Posterior cingulate gyrus (tissue), 11 donors: ENCODE measurements at regions not wholly inside any gene's neighbourhood (a gene's known extent, or its start where the extent isn't known, plus 50 kb on each side); places are given as distances from the start of the nearest gene placed in this dataset.

Source experiments
- DNase-seq, 10 donors: peaks; one replicate each; pipeline versions ENCODE4 v3.0.0 to v3.0.0-alpha.2; 2020 to 2021; ENCODE audit warnings: mixed read lengths in 3 of 10
- intact Hi-C: fragments of 100-400 bp; cut with DNase I; formaldehyde crosslinking; loops from one replicate; pipeline ENCODE4 v1.15.1; 2023

DNA sequence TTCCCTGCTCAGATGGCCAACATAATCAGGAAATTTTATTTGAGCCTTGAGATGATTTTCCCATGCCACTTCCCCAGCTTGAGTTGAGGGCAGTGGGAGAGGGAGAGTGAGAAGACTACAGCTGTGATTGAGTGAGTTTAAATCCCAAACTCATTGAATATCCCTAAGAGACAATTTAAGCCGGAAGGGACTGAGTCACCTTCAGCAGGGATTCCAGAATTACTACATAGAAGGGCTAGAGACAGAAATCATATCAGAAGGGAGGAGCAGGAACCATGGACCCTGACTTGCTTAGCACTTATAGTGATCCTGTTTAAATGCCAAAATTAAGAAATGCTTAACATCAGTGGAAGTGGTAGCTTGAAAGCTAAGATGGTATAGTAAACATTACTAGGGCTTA is 312.2 kb upstream of the SLCO3A1 start:
- no peak for DNase-seq
- intact Hi-C loops = no loop called here

DNA sequence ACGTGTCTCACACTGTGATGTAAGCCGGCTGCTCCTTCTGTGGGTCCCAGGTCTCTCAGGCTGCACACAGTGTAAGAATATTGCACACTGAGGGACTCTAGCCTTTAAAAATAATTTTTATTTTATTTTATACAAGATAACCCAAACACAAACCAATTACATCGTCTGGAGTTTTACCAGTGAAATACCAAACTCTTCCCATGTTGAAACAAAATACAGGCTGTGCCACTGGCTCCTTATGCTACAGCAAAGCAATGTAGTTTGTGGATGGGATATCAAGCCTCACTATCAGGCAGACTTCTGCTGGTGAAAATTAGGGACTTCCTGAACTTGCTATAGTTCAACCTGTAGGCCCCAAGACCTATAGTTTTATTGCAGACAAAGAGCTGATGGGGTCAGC is 311.3 kb upstream of the SLCO3A1 start:
- intact Hi-C loops = no loop called here
- no peak for DNase-seq

DNA sequence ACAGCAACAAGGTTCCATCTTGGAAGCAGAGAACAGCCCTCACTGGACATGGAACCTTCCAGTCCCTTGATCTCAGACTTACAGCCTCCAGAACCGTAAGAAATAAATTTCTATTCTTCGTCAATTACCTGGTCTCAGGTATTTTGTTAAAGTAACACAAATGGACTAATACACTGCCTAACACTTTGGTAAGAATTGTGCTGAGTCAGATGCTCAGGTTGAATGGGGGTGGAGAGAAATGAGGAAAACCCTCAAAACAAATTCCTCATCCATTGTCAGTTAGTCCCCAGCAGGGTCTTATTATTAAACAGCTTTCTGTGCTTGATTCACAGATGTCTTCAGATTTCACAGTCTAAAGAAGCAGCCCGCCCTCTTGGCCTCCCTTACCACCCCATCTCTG is 306.2 kb upstream of the SLCO3A1 start:
- intact Hi-C loops = no loop called here

DNA sequence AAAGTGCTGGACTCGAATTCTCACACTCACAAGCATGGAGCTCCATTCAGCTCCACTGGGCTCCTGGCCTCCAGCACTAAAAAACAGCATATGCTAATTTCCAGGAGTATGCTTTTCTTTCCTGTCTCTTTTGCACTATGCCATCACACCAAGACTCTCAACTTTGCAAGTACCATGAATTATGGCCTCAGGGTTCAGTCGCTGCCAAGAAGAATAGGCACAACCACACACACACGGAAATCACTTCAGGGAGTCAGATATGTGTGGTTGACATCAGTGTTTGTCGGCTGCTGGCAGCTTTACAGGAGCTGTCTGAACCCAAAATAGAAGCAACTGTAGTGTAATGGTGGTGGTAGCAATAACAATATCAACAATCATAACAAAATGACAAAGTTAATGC is 305.0 kb upstream of the SLCO3A1 start:
- no peak for DNase-seq
- intact Hi-C loops = no loop called here

More for the DNA sequence above, 306.2 kb upstream of the SLCO3A1 start:
- DNase-seq = no peak

DNA sequence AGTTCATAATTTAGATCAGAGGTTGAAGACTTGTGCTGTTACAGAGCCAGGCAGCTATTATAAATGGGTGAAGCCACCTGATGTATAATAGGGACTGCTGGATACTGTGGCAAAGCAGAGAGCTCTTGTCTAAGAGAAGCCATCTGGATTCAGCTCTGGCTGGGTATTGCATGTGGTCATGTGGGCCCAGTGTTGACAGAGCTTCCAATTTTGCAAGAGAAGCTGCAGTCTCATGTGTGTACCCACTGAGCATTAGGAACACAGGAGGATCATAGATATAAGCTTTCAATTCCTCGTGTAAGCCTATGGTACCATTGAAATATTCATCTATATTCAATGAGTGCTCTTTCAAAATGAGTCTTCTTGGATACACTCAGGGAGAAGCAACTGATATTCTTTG is 303.9 kb upstream of the SLCO3A1 start:
- intact Hi-C loops = no loop called here
- DNase-seq = no peak

DNA sequence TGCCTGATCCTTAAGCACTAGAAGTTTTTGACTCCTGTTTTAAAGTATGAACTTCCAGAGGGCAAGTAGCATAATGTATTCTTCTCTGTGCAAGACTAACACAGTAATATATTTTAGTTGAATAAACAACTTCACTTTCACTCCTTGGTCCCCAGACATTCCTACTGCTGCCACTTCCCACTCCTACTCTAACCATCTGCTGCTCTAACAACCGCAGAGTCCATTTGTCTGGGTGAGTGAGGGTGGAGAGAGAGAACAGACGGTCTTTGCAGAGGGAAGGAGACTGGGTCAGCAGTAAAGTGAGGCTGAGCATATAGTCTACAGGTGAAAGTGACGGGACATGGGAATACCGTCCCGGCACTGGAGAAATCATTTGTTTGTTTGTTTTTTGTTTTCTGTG is 301.0 kb upstream of the SLCO3A1 start:
- peak in 2 of 10 donors; percentile 11 to 16 for DNase-seq

DNA sequence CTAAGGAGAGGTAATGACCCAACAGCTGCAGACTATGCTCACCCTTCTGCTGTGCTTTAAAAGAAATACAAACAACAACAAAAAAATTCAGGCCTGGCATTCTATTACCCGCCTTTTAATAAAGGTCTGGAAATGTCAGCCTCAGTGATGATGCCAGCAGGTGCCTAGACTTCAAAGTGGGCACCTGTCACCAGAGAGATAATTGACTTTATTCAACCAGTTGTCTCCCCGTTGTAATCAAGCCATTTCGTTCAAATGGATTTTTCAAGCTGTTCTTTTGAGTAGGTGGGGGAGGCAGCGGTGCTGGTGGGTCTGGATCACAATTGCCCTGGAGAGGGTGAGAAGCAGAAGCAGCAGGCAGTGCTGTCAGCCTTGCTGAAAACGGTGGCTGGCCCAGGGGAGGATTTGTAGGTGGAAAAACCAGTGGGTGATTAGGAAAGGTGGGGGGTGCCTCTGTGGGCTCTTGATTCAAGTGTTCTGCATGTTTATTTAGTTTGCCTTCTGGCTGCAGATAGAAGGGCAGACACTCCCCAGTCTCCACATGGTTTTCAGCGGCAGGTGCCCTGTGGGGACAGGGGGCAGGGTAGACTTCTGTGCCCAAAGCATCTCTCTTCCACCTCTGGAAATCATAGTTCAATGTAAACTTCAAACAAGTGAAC is 300.2 kb upstream of the SLCO3A1 start:
- intact Hi-C loops = no loop called here
- no peak for DNase-seq

More for the DNA sequence above, 301.0 kb upstream of the SLCO3A1 start:
- intact Hi-C loops = no loop called here

DNA sequence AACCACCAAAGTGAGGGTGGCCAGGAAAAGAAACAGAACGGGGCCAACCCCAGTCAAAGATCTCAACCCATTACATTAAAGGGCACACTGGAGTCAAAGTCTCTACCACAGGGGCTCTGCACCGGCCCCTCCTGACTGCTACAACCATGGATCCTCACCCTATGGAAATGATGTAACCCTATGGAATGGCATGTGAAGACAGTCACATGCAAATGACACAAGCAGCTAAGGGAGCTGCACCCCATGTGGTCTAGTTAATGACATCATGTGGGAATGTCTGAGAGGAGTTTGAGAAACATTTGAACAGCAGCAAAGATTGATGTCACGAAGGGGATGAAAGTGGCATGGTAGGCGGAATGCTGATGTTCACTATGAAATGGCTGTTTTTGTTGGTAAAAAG is 298.2 kb upstream of the SLCO3A1 start:
- intact Hi-C loops = no loop called here
- DNase-seq = no peak

DNA sequence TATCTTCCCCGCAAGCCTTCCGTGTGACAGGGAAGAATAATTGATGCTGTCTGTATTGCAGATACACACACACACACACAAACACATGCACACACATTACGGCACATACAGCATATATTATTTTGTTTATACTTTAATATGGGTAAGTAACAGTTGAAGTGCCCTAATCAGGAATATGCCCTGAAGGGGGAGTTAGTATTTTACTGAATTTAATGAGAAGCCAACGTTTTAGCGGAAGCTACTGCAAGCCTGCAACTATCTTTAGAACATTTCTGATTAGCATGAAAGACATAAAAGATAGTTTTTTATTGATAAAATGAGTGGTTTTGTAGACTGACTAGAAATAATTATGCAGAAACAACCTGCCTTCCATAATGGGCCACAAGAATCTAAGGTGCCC is 296.6 kb upstream of the SLCO3A1 start:
- DNase-seq = no peak
- intact Hi-C loops = no loop called here

DNA sequence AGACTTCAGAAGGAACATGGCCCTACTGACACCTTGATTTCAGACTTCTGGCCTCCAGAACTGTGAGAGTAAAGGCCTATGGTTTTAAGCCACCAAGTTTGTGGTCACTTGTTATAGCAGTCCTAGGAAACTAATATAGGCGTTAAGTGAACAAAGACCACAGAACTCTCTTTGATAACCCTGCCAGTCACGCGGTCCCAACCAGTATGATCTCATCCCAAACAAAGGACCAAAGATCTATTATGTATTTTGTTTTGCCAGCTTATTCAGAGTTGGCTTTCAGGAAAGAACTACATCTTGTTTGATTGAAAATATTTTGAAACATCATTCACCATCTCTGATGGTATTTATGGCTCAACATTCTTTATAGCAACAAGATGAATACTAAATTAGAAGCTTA is 294.4 kb upstream of the SLCO3A1 start:
- DNase-seq = peak in 8 of 10 donors; percentile 19 to 91 (median 63)

DNA sequence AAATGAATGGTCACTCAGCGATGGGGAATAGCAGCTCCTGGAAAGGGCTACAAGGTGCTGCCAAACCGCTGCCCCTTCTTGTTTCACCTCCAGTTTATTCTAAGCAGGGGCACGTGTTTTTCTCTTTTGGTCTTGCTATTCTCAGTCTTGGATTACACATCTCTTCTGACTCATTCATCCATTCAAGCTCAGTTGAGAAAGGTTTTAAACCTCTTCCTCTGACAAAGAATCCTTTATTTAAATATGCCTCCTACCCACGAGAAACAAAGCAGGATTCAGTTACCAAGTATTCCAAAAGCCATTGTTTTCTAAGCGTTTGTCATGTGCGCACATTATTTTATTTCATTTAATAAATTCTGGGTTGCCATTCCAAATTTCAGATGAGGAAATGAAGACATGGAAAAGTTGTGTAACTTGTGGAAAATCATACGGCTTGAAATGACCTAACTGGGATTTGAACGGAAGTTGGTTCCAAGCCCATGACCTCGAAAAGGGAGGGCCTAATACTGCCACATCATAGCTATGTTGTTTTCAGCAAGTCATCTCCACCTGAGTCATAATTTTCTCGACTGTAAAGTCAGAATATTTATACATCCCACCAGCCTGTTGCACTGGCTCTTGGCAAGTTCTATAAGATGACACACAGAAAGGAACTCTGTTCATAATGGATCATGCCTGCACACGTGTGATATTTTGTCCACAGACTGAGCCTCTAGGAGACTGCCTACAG is 292.0 kb upstream of the SLCO3A1 start:
- intact Hi-C loops = loop anchor here (10.0 kb wide), 1 partner anchor 143 kb away; no protein-coding TSS in a partner anchor
- no peak for DNase-seq

More for the DNA sequence above, 294.4 kb upstream of the SLCO3A1 start:
- intact Hi-C loops = no loop called here

DNA sequence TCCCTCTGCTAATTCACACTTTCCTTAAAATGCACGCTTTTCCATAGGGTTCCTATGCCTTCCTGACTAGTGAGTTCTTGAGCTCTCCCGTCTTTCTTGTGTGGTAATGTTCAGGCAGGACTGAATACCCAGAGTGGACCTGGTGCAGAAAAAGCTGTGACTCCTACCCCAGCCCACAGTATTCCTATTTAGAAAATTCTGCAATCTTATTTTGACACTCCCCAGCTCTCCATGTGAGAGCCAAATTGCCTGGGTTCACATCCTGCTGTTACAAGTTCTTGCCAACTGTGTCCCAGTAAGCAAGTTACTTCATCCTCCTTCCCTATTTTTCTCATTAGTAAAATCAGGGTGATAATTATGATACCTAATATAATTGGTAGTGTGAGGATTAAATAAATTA is 290.8 kb upstream of the SLCO3A1 start:
- intact Hi-C loops = loop anchor here (10.0 kb wide), 1 partner anchor 142 kb away; no protein-coding TSS in a partner anchor
- DNase-seq = no peak

DNA sequence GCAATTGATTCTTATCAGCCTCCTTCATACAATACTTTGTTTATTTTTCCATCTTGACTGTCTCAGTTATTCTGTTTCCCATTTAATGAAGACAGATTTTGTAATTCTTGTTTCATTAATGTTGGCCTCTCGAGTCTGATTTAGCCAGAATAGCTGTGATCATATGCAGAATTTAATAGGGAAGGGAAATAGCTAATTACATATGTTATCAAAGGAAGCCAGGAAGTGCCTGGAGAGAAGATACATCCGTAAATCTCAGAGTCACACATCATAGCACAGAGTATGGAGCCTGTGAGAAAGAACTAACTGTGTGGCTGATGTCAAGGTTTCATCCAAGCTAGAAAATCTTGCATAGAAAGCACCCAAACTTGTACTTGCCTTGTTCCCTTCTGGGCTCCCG is 288.9 kb upstream of the SLCO3A1 start:
- DNase-seq = no peak
- intact Hi-C loops = loop anchor here (10.0 kb wide), 1 partner anchor 140 kb away; no protein-coding TSS in a partner anchor

DNA sequence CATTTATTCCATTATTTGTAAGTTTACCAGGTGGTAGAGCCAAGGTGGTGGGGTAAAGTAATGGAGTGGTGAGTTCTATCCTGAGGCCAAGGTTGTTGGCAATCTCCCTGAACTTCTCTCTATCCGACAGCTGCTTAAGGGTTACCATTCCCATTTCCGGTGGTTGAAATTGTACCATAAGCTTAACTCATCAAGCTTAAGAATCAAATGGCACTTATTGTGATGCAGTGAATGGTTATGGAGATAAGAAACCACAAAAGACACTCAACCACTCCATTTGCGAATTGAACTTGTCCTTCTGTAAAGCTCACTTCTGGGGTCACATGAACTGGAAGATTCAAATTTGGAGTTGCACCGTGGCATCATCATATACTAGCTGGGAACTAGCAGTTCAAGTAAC is 287.4 kb upstream of the SLCO3A1 start:
- DNase-seq = no peak
- intact Hi-C loops = loop anchor here (10.0 kb wide), 1 partner anchor 139 kb away; no protein-coding TSS in a partner anchor

DNA sequence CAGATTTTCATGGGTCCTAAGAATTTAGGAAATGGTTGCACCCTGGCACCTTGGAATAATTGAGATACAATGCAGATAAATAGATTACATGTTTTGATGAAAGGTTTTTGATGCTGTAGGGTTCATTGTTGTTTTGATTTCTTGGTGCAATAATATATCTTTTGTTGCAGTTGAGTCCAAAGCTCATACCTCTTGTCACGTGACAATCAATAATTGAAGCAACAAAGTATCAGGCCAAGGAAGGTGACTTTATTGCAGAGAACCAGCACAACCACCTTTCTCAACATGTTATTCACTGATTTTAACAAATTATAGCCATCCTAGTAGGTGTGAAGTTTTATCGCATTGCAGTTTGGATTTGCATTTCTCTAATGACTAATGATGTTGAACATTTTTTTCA is 285.5 kb upstream of the SLCO3A1 start:
- intact Hi-C loops = loop anchor here (10.0 kb wide), 1 partner anchor 137 kb away; no protein-coding TSS in a partner anchor
- no peak for DNase-seq

DNA sequence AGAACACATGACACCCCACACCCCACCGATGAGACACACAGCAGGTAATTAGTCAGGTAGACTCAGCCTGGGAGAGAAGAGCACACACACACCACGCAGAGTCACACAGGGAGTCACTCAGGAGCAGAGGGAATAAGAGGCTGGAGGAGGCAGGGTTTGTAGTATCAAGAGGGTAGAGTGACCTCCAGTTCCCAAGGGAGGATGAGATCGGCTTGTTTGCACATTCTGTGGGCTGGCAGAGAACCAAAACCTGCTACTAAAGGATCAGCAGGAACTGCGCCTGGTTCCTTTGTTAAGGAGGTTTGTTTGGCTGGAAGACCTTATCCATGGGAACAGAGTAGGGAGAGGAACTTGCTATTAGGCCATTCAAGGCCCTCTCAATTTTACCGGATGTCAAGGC is 281.4 kb upstream of the SLCO3A1 start:
- intact Hi-C loops = no loop called here
- no peak for DNase-seq

DNA sequence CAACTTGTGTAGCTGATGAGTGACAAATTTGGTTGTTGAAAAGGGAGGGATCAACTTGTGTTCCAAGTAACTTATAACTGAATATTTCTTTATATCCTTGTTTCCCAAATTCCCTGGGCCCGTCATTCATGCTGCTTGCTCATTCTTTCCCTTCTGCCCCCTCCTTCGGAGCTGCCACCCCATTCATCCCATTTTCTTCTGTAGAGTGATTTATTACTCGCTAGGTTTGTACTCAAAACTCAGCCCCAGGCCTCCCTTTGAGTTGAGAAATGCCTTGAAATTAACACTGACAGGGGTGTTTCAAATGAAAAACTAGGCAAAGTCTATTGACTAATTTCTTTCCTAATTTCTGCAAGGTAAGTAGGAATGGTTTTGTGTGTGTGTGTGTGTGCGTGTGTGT is 277.4 kb upstream of the SLCO3A1 start:
- no peak for DNase-seq
- intact Hi-C loops = no loop called here

DNA sequence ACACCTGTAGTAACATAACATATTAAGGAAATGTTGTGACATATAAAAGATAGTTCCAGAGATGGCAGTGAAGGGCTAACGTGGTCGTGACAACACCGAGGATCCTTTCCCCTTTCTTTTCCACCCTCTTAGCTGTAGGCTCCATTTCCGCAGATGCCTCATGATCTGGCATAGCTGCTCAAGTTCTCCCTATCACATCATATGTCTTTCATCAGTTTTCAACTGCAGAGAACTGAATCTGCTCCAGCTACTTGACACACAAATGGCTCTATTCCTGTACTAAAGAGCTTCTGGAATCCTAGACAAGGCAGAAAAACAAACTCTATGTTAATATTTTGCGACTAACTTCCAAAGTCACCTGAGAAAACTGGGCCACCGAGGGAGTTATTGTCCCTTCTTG is 275.0 kb upstream of the SLCO3A1 start:
- intact Hi-C loops = no loop called here
- no peak for DNase-seq

DNA sequence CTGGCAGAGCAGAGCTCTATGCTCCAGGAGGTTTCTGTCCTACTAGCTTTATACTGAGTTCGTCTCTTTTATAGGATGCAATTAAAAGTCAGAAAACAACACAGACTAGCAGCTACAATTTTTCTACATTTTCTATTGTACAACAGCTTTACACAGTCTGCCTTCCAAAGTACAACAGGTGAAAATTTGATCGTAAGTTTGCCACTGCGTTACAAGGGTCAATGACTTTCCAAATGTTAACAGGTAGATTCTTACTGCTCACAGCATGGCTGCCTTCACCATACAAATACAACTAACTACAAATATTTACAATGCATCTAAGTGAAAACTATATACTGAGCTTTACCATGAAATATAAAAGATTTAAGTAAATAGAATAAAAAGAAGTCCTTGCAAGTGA is 268.6 kb upstream of the SLCO3A1 start:
- intact Hi-C loops = loop anchor here (10.0 kb wide), 1 partner anchor 60 kb away; no protein-coding TSS in a partner anchor

DNA sequence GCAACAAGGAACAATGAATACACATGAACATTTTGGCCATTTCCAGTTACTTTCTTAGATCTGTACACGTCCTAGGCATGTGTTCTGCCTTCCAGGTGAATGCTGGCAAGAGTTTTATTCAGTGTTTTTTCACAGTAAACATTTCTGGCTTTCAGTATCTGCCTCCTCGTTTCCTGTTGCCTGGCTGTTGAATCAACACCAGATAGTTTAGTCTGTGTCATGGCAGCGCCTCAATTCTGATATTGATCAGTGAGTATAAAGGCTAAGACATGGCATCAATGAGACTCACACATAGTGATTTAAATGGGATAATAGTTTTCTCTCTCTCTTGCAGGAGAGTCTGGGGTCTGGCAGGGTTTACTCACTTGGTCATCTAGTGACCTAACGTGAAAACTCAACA is 266.9 kb upstream of the SLCO3A1 start:
- no peak for DNase-seq
- intact Hi-C loops = loop anchor here (10.0 kb wide), 1 partner anchor 62 kb away; no protein-coding TSS in a partner anchor

More for the DNA sequence above, 268.6 kb upstream of the SLCO3A1 start:
- DNase-seq = no peak

DNA sequence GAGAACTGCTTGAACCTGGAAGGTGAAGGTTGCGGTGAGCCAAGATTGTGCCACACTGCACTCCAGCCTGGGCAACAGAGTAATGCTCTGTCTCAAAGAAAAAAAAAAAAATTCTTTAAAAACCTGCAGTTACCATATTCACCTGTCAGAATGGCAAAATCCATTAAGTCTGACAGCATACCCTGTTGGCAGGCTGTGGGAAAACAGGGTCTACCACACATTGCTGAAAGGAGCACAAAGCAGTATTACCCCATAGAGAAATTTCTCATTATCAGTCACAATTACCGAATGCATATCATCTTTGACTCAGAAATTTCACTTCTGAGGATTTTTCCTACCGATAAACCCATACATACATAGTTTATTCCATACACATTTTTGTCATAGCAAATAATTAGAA is 264.1 kb upstream of the SLCO3A1 start:
- DNase-seq = no peak
- intact Hi-C loops = loop anchor here (10.0 kb wide), 1 partner anchor 65 kb away; no protein-coding TSS in a partner anchor

DNA sequence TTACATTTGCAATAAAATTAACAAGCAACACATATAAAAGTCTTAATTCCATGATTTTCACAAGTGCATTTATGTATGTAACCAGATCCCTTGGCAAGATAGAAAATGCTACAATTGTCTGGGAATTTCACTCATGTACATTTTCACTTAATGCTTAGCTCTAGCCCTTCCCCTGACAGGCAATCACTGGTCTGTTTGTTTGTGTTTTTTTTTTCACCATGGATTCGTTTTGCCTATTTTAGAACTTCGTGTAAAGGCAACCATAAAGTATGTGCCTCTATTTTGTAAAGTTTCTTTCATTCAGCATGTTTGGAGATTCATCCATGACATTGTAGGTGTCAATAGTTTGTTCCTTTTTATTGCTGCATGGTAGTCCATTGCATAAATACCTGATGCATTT is 260.9 kb upstream of the SLCO3A1 start:
- intact Hi-C loops = no loop called here

More for the DNA sequence above, 260.9 kb upstream of the SLCO3A1 start:
- no peak for DNase-seq
